H1 (cell line): ENCODE measurements at regions not wholly inside any gene's neighbourhood (a gene's known extent, or its start where the extent isn't known, plus 50 kb on each side); places are given as distances from the start of the nearest gene placed in this dataset.

Source experiments
- CTCF ChIA-PET: fragments of 300-600 bp; sonication (Branson Sonifier 250); formaldehyde crosslinking; loops from one replicate; lab custom pipeline; 2021; ENCODE audit not compliant: partially characterized antibody; lab: Charles Lee
- POLR2A ChIA-PET: fragments of 300-600 bp; sonication (Branson Sonifier 250); formaldehyde crosslinking; loops from one replicate; lab custom pipeline; 2021; ENCODE audit warnings: inconsistent platforms; ENCODE audit not compliant: partially characterized antibody; lab: Charles Lee
- DNase-seq, 2 experiments: peaks; one replicate each; pipeline versions ENCODE4 v3.0.0 to v3.0.0-alpha.2; 2010 to 2022; ENCODE audit warnings: low spot score in 2 of 2, low read depth in 1 of 2, mixed read lengths in 1 of 2
- FAIRE-seq: peaks from 2 replicates; lab custom pipeline; 2011; peaks lifted over from hg19 to GRCh38; lab: Jason Lieb, UNC
- H2AFZ ChIP-seq: 2 replicates; pipeline ENCODE4 v1.8.1; 2012; ENCODE audit warnings: low read length, inconsistent platforms
- H2AK5ac ChIP-seq: 2 replicates; pipeline ENCODE4 v1.6.1; 2013; ENCODE audit warnings: low read depth, low read length
- H2BK120ac ChIP-seq: replicated peaks from 2 replicates; pipeline ENCODE3; 2013; ENCODE audit warnings: low read depth, low read length, inconsistent platforms
- H2BK12ac ChIP-seq: 2 replicates; pipeline ENCODE4 v1.6.1; 2013; ENCODE audit warnings: low read depth, low read length
- H2BK15ac ChIP-seq: 2 replicates; pipeline ENCODE4 v1.6.1; 2013; ENCODE audit warnings: low read length
- H2BK20ac ChIP-seq: 2 replicates; pipeline ENCODE4 v1.6.1; 2013; ENCODE audit warnings: low read length
- H2BK5ac ChIP-seq: 2 replicates; pipeline ENCODE4 v1.6.1; 2013; ENCODE audit warnings: low read depth, low read length
- H3K14ac ChIP-seq: 2 replicates; pipeline ENCODE4 v1.6.1; 2013; ENCODE audit warnings: inconsistent platforms; ENCODE audit not compliant: insufficient read length
- H3K18ac ChIP-seq: 2 replicates; pipeline ENCODE4 v1.6.1; 2013; ENCODE audit warnings: low read length; ENCODE audit errors: extremely low read depth
- H3K23ac ChIP-seq: 2 replicates; pipeline ENCODE4 v1.6.1; 2013; ENCODE audit warnings: inconsistent platforms; ENCODE audit not compliant: insufficient read length
- H3K23me2 ChIP-seq: 2 replicates; pipeline ENCODE4 v1.6.1; 2013; ENCODE audit warnings: low read depth, low read length
- H3K27ac ChIP-seq: 2 replicates; pipeline ENCODE4 v1.6.1; 2011; ENCODE audit warnings: low read depth, low read length, inconsistent platforms
- H3K27me3 ChIP-seq, 4 experiments: replicated peaks in 1 of 4; 1 replicate in 1 of 4; 2 replicates in 3 of 4; pipeline versions ENCODE4 v1.6.1 to v1.8.1; 2011 to 2013; ENCODE audit warnings: low read length in 3 of 4, mild to moderate bottlenecking in 3 of 4, inconsistent platforms in 2 of 4, mixed read lengths in 2 of 4, moderate library complexity in 1 of 4; ENCODE audit not compliant: control insufficient read depth in 3 of 4, insufficient read depth in 3 of 4; ENCODE audit errors: extremely low read depth in 1 of 4
- H3K36me3 ChIP-seq, 4 experiments: 2 replicates each; pipeline versions ENCODE4 v1.6.1 to v1.8.1; 2011 to 2013; ENCODE audit warnings: mild to moderate bottlenecking in 4 of 4, low read length in 3 of 4, moderate library complexity in 2 of 4, control low read depth in 1 of 4, inconsistent platforms in 1 of 4; ENCODE audit not compliant: insufficient read depth in 4 of 4, control insufficient read depth in 2 of 4
- H3K4ac ChIP-seq: replicated peaks from 2 replicates; pipeline ENCODE3; 2013; ENCODE audit warnings: low read length, low read depth, mixed read lengths, inconsistent platforms; ENCODE audit not compliant: insufficient read length
- H3K4me1 ChIP-seq, 4 experiments: replicated peaks in 1 of 4; 1 replicate in 1 of 4; 2 replicates in 3 of 4; pipeline versions ENCODE4 v1.6.1 to v1.8.1; 2011 to 2013; ENCODE audit warnings: low read length in 3 of 4, inconsistent platforms in 2 of 4, mixed read lengths in 1 of 4; ENCODE audit not compliant: insufficient read depth in 4 of 4, control insufficient read depth in 3 of 4
- H3K4me2 ChIP-seq, 2 experiments: 2 replicates each; pipeline versions ENCODE4 v1.6.1 to v1.8.1; 2011 to 2013; ENCODE audit warnings: low read depth in 2 of 2, low read length in 2 of 2, control low read depth in 1 of 2, inconsistent platforms in 1 of 2, mild to moderate bottlenecking in 1 of 2; ENCODE audit not compliant: insufficient read depth in 1 of 2
- H3K4me3 ChIP-seq, 4 experiments: fragments of 200-600, 300-600 bp in 1 of 4; sonication (generic), shearing (Covaris generic), sonication (Bioruptor Twin) in 1 of 4; 2 replicates each; pipeline versions ENCODE4 v1.5.1 to v1.8.1; 2011 to 2016; ENCODE audit warnings: low read length in 4 of 4, low read depth in 3 of 4, control low read depth in 2 of 4, inconsistent platforms in 2 of 4, mild to moderate bottlenecking in 2 of 4, mixed read lengths in 1 of 4, moderate library complexity in 1 of 4; ENCODE audit not compliant: insufficient read depth in 2 of 4; ENCODE audit errors: extremely low read depth in 1 of 4
- H3K56ac ChIP-seq: replicated peaks from 2 replicates; pipeline ENCODE3; 2013; ENCODE audit warnings: low read depth, mild to moderate bottlenecking, mixed read lengths, low read length, inconsistent platforms; ENCODE audit not compliant: insufficient read length
- H3K79me1 ChIP-seq: 2 replicates; pipeline ENCODE4 v1.6.1; 2013; ENCODE audit warnings: low read depth, low read length, control low read depth
- H3K79me2 ChIP-seq, 2 experiments: 2 replicates each; pipeline versions ENCODE4 v1.6.1 to v1.8.1; 2012 to 2013; ENCODE audit warnings: low read length in 2 of 2, mild to moderate bottlenecking in 2 of 2, inconsistent platforms in 1 of 2; ENCODE audit not compliant: insufficient read depth in 2 of 2, control insufficient read depth in 1 of 2
- H3K9ac ChIP-seq, 4 experiments: replicated peaks in 1 of 4; 1 replicate in 1 of 4; 2 replicates in 3 of 4; pipeline versions ENCODE4 v1.6.1 to v1.8.1; 2011 to 2013; ENCODE audit warnings: low read depth in 3 of 4, low read length in 3 of 4, control low read depth in 2 of 4, mild to moderate bottlenecking in 2 of 4, moderate library complexity in 2 of 4, inconsistent platforms in 1 of 4; ENCODE audit errors: extremely low read depth in 1 of 4
- H3K9me3 ChIP-seq, 2 experiments: 2 replicates each; pipeline versions ENCODE4 v1.6.1 to v1.8.1; 2012 to 2013; ENCODE audit warnings: mild to moderate bottlenecking in 2 of 2, moderate library complexity in 2 of 2, control low read depth in 1 of 2, inconsistent platforms in 1 of 2, low read depth in 1 of 2, low read length in 1 of 2, mixed read lengths in 1 of 2; ENCODE audit not compliant: insufficient read depth in 2 of 2
- H4K20me1 ChIP-seq, 2 experiments: replicated peaks in 1 of 2; 2 replicates each; pipeline versions ENCODE3 to v1.8.1; 2011 to 2013; ENCODE audit warnings: inconsistent platforms in 2 of 2, low read length in 2 of 2, mild to moderate bottlenecking in 1 of 2; ENCODE audit not compliant: insufficient read depth in 2 of 2, control insufficient read depth in 1 of 2
- H4K5ac ChIP-seq: 2 replicates; pipeline ENCODE4 v1.6.1; 2013; ENCODE audit warnings: low read length, low read depth, mixed read lengths, inconsistent platforms; ENCODE audit not compliant: insufficient read length
- H4K8ac ChIP-seq: 2 replicates; pipeline ENCODE4 v1.8.0; 2013; ENCODE audit warnings: mild to moderate bottlenecking, moderate library complexity, low read length, inconsistent platforms; ENCODE audit not compliant: insufficient read depth; ENCODE audit errors: extremely low read depth
- H4K91ac ChIP-seq: replicated peaks from 2 replicates; pipeline ENCODE3; 2013; ENCODE audit warnings: low read length, mixed read lengths, inconsistent platforms; ENCODE audit not compliant: insufficient read length
- CEBPB ChIP-seq: IDR thresholded peaks from 2 replicates; pipeline ENCODE4 v1.6.1; 2012; ENCODE audit warnings: low read depth, low read length
- HDAC6 ChIP-seq: IDR thresholded peaks from one replicate; pipeline ENCODE4 v1.7.1; 2012; ENCODE audit warnings: low read depth, mild to moderate bottlenecking, inconsistent platforms, low read length, moderate library complexity
- WGBS, 2 experiments: shearing (Covaris generic) in 1 of 2; methylation state at CpG; one replicate each; pipeline versions ENCODE4 v1.1.6 to v1.1.7; 2013 to 2015; ENCODE audit warnings: low lambda C conversion rate in 2 of 2, mixed read lengths in 2 of 2, inconsistent platforms in 1 of 2, low coverage in 1 of 2, missing lambda C conversion rate in 1 of 2; ENCODE audit not compliant: insufficient replicate concordance in 2 of 2, insufficient coverage in 1 of 2, insufficient read length in 1 of 2; ENCODE audit errors: extremely low coverage in 1 of 2, missing lambda C conversion rate in 1 of 2; 5-methylcytosine and 5-hydroxymethylcytosine counted together

GRCh38 chr2:180352620-180353019 lies 345.5 kb upstream of the CWC22 start:
- Histone ChIP-seq H4K20me1 (no peaks in the 10 kb centered on the region), H3K18ac (no peak overlapping the region), H3K23ac (no peak overlapping the region), H2AFZ (no peak overlapping the region), H3K14ac (no peak overlapping the region), H3K79me2 (no peaks in the 10 kb centered on the region), H4K8ac (no peak overlapping the region), H2AK5ac (no peak overlapping the region), H3K4ac (no peak overlapping the region), H2BK5ac (no peak overlapping the region), H3K79me1 (no peaks in the 10 kb centered on the region), H3K27me3 (no peaks in the 10 kb centered on the region)
- WGBS, 2 experiments: 84% methylated on average over 1 of the region's 1 CpG; no CpG with 5 or more reads in 1 of the 2 experiments
- CTCF ChIA-PET: interaction anchor here (1.0 to 1.8 kb wide), 2 partner anchors 197 to 227 kb away, joined by 3 to 4 read pairs; no protein-coding TSS in a partner anchor
- TF ChIP-seq HDAC6 (no peak), CEBPB (peak; percentile 61; the same call in 1 of the 2 replicates)
- TF ChIP-seq, all 59 proteins: peak for 1
- no peak overlapping the region for H4K91ac ChIP-seq
- no peak overlapping the region for H3K56ac ChIP-seq
- H3K9ac ChIP-seq: no peak overlapping the region
- no peak overlapping the region for H2BK120ac ChIP-seq
- H3K9me3 ChIP-seq: no peaks in the 10 kb centered on the region; a peak in 1 of 4 replicates
- DNase-seq (no peak), FAIRE-seq (no peak)
- no peak overlapping the region for H4K5ac ChIP-seq
- H3K4me2 ChIP-seq: no peak overlapping the region
- no peak overlapping the region for H2BK20ac ChIP-seq
- H3K36me3 ChIP-seq: no peaks in the 10 kb centered on the region
- H3K4me1 ChIP-seq: 0 out of 7 replicates have a peak, but pooled peaks cover 0 to 3% (median 0%) of the 10 kb centered on the region in 4 experiments
- POLR2A ChIA-PET: no interaction called here
- H3K27ac ChIP-seq: no peak overlapping the region
- no peak overlapping the region for H2BK12ac ChIP-seq
- no peak overlapping the region for H3K4me3 ChIP-seq
- no peak overlapping the region for H2BK15ac ChIP-seq
- no peaks in the 10 kb centered on the region for H3K23me2 ChIP-seq
